Lower leg skin (tissue), 4 donors: ENCODE measurements at regions not wholly inside any gene's neighbourhood (a gene's known extent, or its start where the extent isn't known, plus 50 kb on each side); places are given as distances from the start of the nearest gene placed in this dataset.

Experiments
- DNase-seq, 2 donors: peaks; one replicate each; pipeline ENCODE4 v3.0.0-alpha.2; 2019; ENCODE audit warnings: low spot score in 2 of 2
- H3K4me3 ChIP-seq: fragments of 200-600 bp; sonication (generic); 2 replicates; pipeline ENCODE4 v1.5.1; 2017; ENCODE audit warnings: mild to moderate bottlenecking, low read depth; ENCODE audit not compliant: poor library complexity, severe bottlenecking
- CTCF ChIP-seq, 3 donors: fragments of 450-650 bp; IDR thresholded peaks; one replicate each; pipeline ENCODE4 v1.5.1; 2016; ENCODE audit warnings: antibody characterized with exemption in 3 of 3, mild to moderate bottlenecking in 3 of 3, moderate library complexity in 2 of 3
- POLR2A ChIP-seq, 2 donors: fragments of 450-650 bp; IDR thresholded peaks; one replicate each; pipeline ENCODE4 v1.6.1; 2016 to 2017; ENCODE audit warnings: antibody characterized with exemption in 2 of 2, mild to moderate bottlenecking in 1 of 2, moderate library complexity in 1 of 2
- WGBS, 2 donors: methylation state at CpG; one replicate each; pipeline ENCODE4 v1.1.5; 2018; 5-methylcytosine and 5-hydroxymethylcytosine counted together
- intact Hi-C: fragments of 100-400 bp; cut with DNase I; formaldehyde crosslinking; loops from one replicate; pipeline ENCODE4 v1.15.0; 2023; ENCODE audit warnings: low total_unique reads

GRCh38 chr1:2911421-2912178, 109.7 kb upstream of the ACTRT2 start:
- H3K4me3 ChIP-seq, result no peak overlapping the region
- 50 to 57% methylated on average over 28 to 31 of the region's 31 CpGs for WGBS, 2 donors
- no peak for TF ChIP-seq POLR2A (IDR thresholded peaks at IDR 0.05)
- no peak for TF ChIP-seq CTCF (IDR thresholded peaks at IDR 0.05)
- intact Hi-C loops, result no loop called here
- no peak for DNase-seq

- WGBS, 2 donors, result 76 to 88% methylated on average over 16 of the region's 16 CpGs
- no peak for TF ChIP-seq POLR2A (IDR thresholded peaks at IDR 0.05)
- TF ChIP-seq CTCF (IDR thresholded peaks at IDR 0.05), result no peak
- intact Hi-C loops, result no loop called here
- DNase-seq, result no peak
- no peak overlapping the region for H3K4me3 ChIP-seq
Measured at GRCh38 chr1:2912424-2913061, 108.7 kb upstream of the ACTRT2 start.

- no peak for TF ChIP-seq CTCF (IDR thresholded peaks at IDR 0.05)
- no peak for TF ChIP-seq POLR2A (IDR thresholded peaks at IDR 0.05)
- intact Hi-C loops, result no loop called here
- 75 to 79% methylated on average over 15 of the region's 15 CpGs for WGBS, 2 donors
- H3K4me3 ChIP-seq, result no peak overlapping the region
- no peak for DNase-seq
Measured at GRCh38 chr1:2913091-2913490, 108.2 kb upstream of the ACTRT2 start.

- H3K4me3 ChIP-seq, result no peak overlapping the region
- DNase-seq, result no peak
- no peak for TF ChIP-seq POLR2A (IDR thresholded peaks at IDR 0.05)
- TF ChIP-seq CTCF (IDR thresholded peaks at IDR 0.05), result no peak
- intact Hi-C loops, result no loop called here
- 43 to 52% methylated on average over 6 of the region's 6 CpGs for WGBS, 2 donors
Measured at GRCh38 chr1:2914702-2915101, 106.6 kb upstream of the ACTRT2 start.

- H3K4me3 ChIP-seq, result no peak overlapping the region
- no peak for DNase-seq
- TF ChIP-seq POLR2A (IDR thresholded peaks at IDR 0.05), result no peak
- TF ChIP-seq CTCF (IDR thresholded peaks at IDR 0.05), result no peak
- WGBS, 2 donors, result 94 to 98% methylated on average over 3 of the region's 3 CpGs
- intact Hi-C loops, result no loop called here
Measured at GRCh38 chr1:2916153-2916552, 105.1 kb upstream of the ACTRT2 start.
